H9 (cell line): ENCODE measurements at regions not wholly inside any gene's neighbourhood (a gene's known extent, or its start where the extent isn't known, plus 50 kb on each side); places are given as distances from the start of the nearest gene placed in this dataset.

Source experiments
- DNase-seq: peaks from one replicate; pipeline ENCODE4 v3.0.0-alpha.2; 2017
- H2AFZ ChIP-seq: one replicate; pipeline ENCODE4 v1.6.1; 2013; ENCODE audit warnings: mild to moderate bottlenecking, low read length, control low read depth, moderate library complexity
- H2AK5ac ChIP-seq: 2 replicates; pipeline ENCODE4 v1.6.1; 2013; ENCODE audit warnings: low read length, control low read depth, mixed read lengths; ENCODE audit not compliant: insufficient read length
- H2BK120ac ChIP-seq: one replicate; pipeline ENCODE4 v1.6.1; 2013; ENCODE audit warnings: low read depth, mild to moderate bottlenecking, low read length, control low read depth, inconsistent platforms; ENCODE audit not compliant: poor library complexity, severe bottlenecking
- H2BK12ac ChIP-seq: 2 replicates; pipeline ENCODE4 v1.6.1; 2013; ENCODE audit warnings: low read length, control low read depth, mixed read lengths, low read depth; ENCODE audit not compliant: insufficient read length
- H2BK15ac ChIP-seq: 2 replicates; pipeline ENCODE4 v1.6.1; 2013; ENCODE audit warnings: low read depth, low read length, control low read depth
- H2BK20ac ChIP-seq: one replicate; pipeline ENCODE4 v1.6.1; 2013; ENCODE audit warnings: low read depth, mild to moderate bottlenecking, low read length, control low read depth, inconsistent platforms; ENCODE audit not compliant: poor library complexity, severe bottlenecking
- H2BK5ac ChIP-seq: 2 replicates; pipeline ENCODE4 v1.6.1; 2013; ENCODE audit warnings: low read length, control low read depth, mixed read lengths; ENCODE audit not compliant: insufficient read length
- H3K14ac ChIP-seq: 2 replicates; pipeline ENCODE4 v1.6.1; 2013; ENCODE audit warnings: low read length, control low read depth; ENCODE audit not compliant: insufficient read depth
- H3K18ac ChIP-seq: 2 replicates; pipeline ENCODE4 v1.6.1; 2013; ENCODE audit warnings: low read depth, mild to moderate bottlenecking, mixed read lengths, low read length, control low read depth; ENCODE audit not compliant: insufficient read length
- H3K23ac ChIP-seq: 2 replicates; pipeline ENCODE4 v1.6.1; 2013; ENCODE audit warnings: low read length, control low read depth, mixed read lengths, low read depth; ENCODE audit not compliant: insufficient read length
- H3K23me2 ChIP-seq: 2 replicates; pipeline ENCODE4 v1.6.1; 2013; ENCODE audit warnings: low read depth, mild to moderate bottlenecking, mixed read lengths, low read length, control low read depth; ENCODE audit not compliant: insufficient read length, poor library complexity, severe bottlenecking
- H3K27ac ChIP-seq: 2 replicates; pipeline ENCODE4 v1.5.1; 2013; ENCODE audit warnings: low read length, control low read depth, mixed read lengths, low read depth; ENCODE audit not compliant: insufficient read length
- H3K27me3 ChIP-seq: 2 replicates; pipeline ENCODE4 v1.6.1; 2013; ENCODE audit warnings: low read length, control low read depth, inconsistent platforms; ENCODE audit not compliant: insufficient read depth
- H3K4ac ChIP-seq: 2 replicates; pipeline ENCODE4 v1.6.1; 2013; ENCODE audit warnings: low read depth, mild to moderate bottlenecking, control low read depth, inconsistent platforms, low read length, moderate library complexity
- H3K4me1 ChIP-seq: 2 replicates; pipeline ENCODE4 v1.6.1; 2013; ENCODE audit warnings: low read length, control low read depth, inconsistent platforms; ENCODE audit not compliant: insufficient read depth
- H3K4me2 ChIP-seq: 2 replicates; pipeline ENCODE4 v1.6.1; 2013; ENCODE audit warnings: low read length, control low read depth, mixed read lengths; ENCODE audit not compliant: insufficient read length, insufficient read depth
- H3K56ac ChIP-seq: 2 replicates; pipeline ENCODE4 v1.6.1; 2013; ENCODE audit warnings: low read depth, mild to moderate bottlenecking, mixed read lengths, low read length, control low read depth; ENCODE audit not compliant: insufficient read length
- H3K79me1 ChIP-seq: 2 replicates; pipeline ENCODE4 v1.6.1; 2013; ENCODE audit warnings: low read depth, mild to moderate bottlenecking, moderate library complexity, low read length, control low read depth, inconsistent platforms; ENCODE audit not compliant: insufficient read depth, poor library complexity, severe bottlenecking
- H3K79me2 ChIP-seq: 2 replicates; pipeline ENCODE4 v1.6.1; 2013; ENCODE audit warnings: low read length, control low read depth, inconsistent platforms; ENCODE audit not compliant: insufficient read depth
- H3K9ac ChIP-seq: 2 replicates; pipeline ENCODE4 v1.6.1; 2013; ENCODE audit warnings: low read length, control low read depth, mixed read lengths; ENCODE audit not compliant: insufficient read length; ENCODE audit errors: extremely low read depth
- H3K9me3 ChIP-seq: one replicate; pipeline ENCODE4 v1.6.1; 2013; ENCODE audit warnings: low read depth, low read length, inconsistent platforms; ENCODE audit not compliant: control insufficient read depth
- H3T11ph ChIP-seq: one replicate; pipeline ENCODE4 v1.6.1; 2013; ENCODE audit warnings: mild to moderate bottlenecking, low read length, control low read depth, inconsistent platforms
- H4K20me1 ChIP-seq: one replicate; pipeline ENCODE4 v1.6.1; 2013; ENCODE audit not compliant: control insufficient read depth, insufficient read length, insufficient read depth
- H4K5ac ChIP-seq: 2 replicates; pipeline ENCODE4 v1.6.1; 2013; ENCODE audit warnings: low read depth, mild to moderate bottlenecking, mixed read lengths, low read length, control low read depth; ENCODE audit not compliant: insufficient read length
- H4K8ac ChIP-seq: replicated peaks from 2 replicates; pipeline ENCODE4 v1.6.1; 2013; ENCODE audit warnings: low read length, control low read depth, mixed read lengths, low read depth; ENCODE audit not compliant: insufficient read length
- H4K91ac ChIP-seq: 2 replicates; pipeline ENCODE4 v1.6.1; 2013; ENCODE audit warnings: low read depth, mild to moderate bottlenecking, moderate library complexity, mixed read lengths, low read length, control low read depth; ENCODE audit not compliant: insufficient read length
- H3K27ac Mint-ChIP-seq, 3 experiments: 2 replicates in 2 of 3; 3 replicates in 1 of 3; pipeline ENCODE4 v1.8.0; 2020 to 2021; ENCODE audit warnings: mixed read lengths in 3 of 3, mild to moderate bottlenecking in 1 of 3, moderate library complexity in 1 of 3
- H3K27me3 Mint-ChIP-seq: 2 replicates; pipeline ENCODE4 v1.8.0; 2021; ENCODE audit warnings: low read depth, mild to moderate bottlenecking, moderate library complexity, mixed read lengths
- H3K36me3 Mint-ChIP-seq, 3 experiments: 2 replicates in 2 of 3; 3 replicates in 1 of 3; pipeline ENCODE4 v1.8.0; 2020 to 2021; ENCODE audit warnings: low read depth in 3 of 3, mixed read lengths in 3 of 3; ENCODE audit not compliant: insufficient read depth in 1 of 3
- H3K4me1 Mint-ChIP-seq, 2 experiments: 2 replicates each; pipeline ENCODE4 v1.8.0; 2020; ENCODE audit warnings: mixed read lengths in 2 of 2
- H3K4me3 Mint-ChIP-seq, 2 experiments: 2 replicates in 1 of 2; 3 replicates in 1 of 2; pipeline ENCODE4 v1.8.0; 2020 to 2021; ENCODE audit warnings: mild to moderate bottlenecking in 2 of 2, mixed read lengths in 2 of 2, moderate library complexity in 1 of 2
- H3K9me3 Mint-ChIP-seq, 2 experiments: 2 replicates in 1 of 2; 3 replicates in 1 of 2; pipeline ENCODE4 v1.8.0; 2020; ENCODE audit warnings: mild to moderate bottlenecking in 2 of 2, mixed read lengths in 2 of 2, moderate library complexity in 1 of 2
- WGBS: extraction: QIAGEN DNeasy Blood & Tissue Kit; methylation state at CpG from one replicate; pipeline ENCODE4 v1.1.7; 2013; ENCODE audit warnings: missing lambda C conversion rate, low lambda C conversion rate, mixed read lengths; ENCODE audit not compliant: insufficient read length; ENCODE audit errors: extremely low coverage; 5-methylcytosine and 5-hydroxymethylcytosine counted together
- TF ChIP-seq, protein P1 (sequence below): fragments of 200-600 bp; sonication (generic); conservative IDR thresholded peaks from 3 replicates; pipeline ENCODE4 v1.8.0; 2021; ENCODE audit warnings: antibody characterized with exemption, mild to moderate bottlenecking

DNA sequence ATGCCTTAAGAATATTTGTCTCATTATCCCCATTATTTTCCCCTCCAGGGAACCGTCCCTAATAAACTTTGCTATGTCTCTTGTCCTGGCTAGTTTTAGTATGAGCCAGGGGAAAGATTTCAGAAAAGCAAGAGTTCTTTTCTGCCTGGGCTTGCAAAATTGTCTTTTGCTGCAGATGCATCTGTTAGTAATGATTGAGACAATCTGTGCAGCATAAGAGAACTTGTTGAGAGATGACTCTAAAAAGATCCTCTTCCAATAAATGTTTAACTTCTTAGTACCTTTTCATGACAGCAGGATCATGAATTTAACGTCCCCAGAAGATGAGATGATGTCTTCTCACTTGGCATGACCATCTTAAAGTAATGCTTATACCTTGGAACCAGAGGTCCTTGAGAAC lies 172.5 kb upstream of the CREB1 start:
- no CpG with 5 or more reads among the region's 2 CpGs for WGBS
- Histone ChIP-seq H3K4me2 (no peak overlapping the region), H3K9me3 (no peaks in the 10 kb centered on the region), H2BK5ac (no peak overlapping the region), H3K23me2 (no peaks in the 10 kb centered on the region), H3K18ac (no peak overlapping the region), H4K8ac (no peak overlapping the region), H2BK12ac (no peak overlapping the region), H2BK120ac (no peak overlapping the region), H4K5ac (no peak overlapping the region), H3T11ph (no peak overlapping the region), H3K79me1 (no peaks in the 10 kb centered on the region), H3K14ac (no peak overlapping the region), H4K91ac (no peak overlapping the region), H2BK20ac (no peak overlapping the region), H2AFZ (no peak overlapping the region), H3K27ac (no peak overlapping the region), H3K23ac (no peak overlapping the region), H2BK15ac (no peak overlapping the region), H3K9ac (no peak overlapping the region), H3K4ac (no peak overlapping the region), H4K20me1 (no peaks in the 10 kb centered on the region), H3K4me1 (no peaks in the 10 kb centered on the region), H2AK5ac (no peak overlapping the region), H3K79me2 (no peaks in the 10 kb centered on the region), H3K27me3 (no peaks in the 10 kb centered on the region), H3K56ac (no peak overlapping the region)
- Mint-ChIP-seq H3K27ac (no peak overlapping the region), H3K27me3 (no peaks in the 10 kb centered on the region), H3K36me3 (no peaks in the 10 kb centered on the region; a peak in 2 of 7 replicates), H3K4me3 (no peak overlapping the region), H3K4me1 (peaks cover 11 to 15% of the 10 kb centered on the region in 2 experiments), H3K9me3 (no peaks in the 10 kb centered on the region; a peak in 1 of 5 replicates)
- TF ChIP-seq, protein P1, sequence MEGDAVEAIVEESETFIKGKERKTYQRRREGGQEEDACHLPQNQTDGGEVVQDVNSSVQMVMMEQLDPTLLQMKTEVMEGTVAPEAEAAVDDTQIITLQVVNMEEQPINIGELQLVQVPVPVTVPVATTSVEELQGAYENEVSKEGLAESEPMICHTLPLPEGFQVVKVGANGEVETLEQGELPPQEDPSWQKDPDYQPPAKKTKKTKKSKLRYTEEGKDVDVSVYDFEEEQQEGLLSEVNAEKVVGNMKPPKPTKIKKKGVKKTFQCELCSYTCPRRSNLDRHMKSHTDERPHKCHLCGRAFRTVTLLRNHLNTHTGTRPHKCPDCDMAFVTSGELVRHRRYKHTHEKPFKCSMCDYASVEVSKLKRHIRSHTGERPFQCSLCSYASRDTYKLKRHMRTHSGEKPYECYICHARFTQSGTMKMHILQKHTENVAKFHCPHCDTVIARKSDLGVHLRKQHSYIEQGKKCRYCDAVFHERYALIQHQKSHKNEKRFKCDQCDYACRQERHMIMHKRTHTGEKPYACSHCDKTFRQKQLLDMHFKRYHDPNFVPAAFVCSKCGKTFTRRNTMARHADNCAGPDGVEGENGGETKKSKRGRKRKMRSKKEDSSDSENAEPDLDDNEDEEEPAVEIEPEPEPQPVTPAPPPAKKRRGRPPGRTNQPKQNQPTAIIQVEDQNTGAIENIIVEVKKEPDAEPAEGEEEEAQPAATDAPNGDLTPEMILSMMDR: no peak
- no peak for DNase-seq
